Stimulated activated naive CD8-positive, alpha-beta T cell treated with anti-CD3 and anti-CD28 coated beads, Interleukin-15, Interleukin-2, amounts not matched to agents 100 ng/mL and 50 ng/mL, for 24 hours (primary cell): ENCODE measurements at regions not wholly inside any gene's neighbourhood (a gene's known extent, or its start where the extent isn't known, plus 50 kb on each side); places are given as distances from the start of the nearest gene placed in this dataset.

Experiments
- H3K27ac Mint-ChIP-seq: one replicate; pipeline ENCODE4 v1.8.0; 2021; ENCODE audit warnings: mild to moderate bottlenecking, mixed read lengths
- H3K27me3 Mint-ChIP-seq: one replicate; pipeline ENCODE4 v1.8.0; 2021; ENCODE audit warnings: mixed read lengths
- H3K36me3 Mint-ChIP-seq: one replicate; pipeline ENCODE4 v1.8.0; 2021; ENCODE audit warnings: low read depth, mixed read lengths
- H3K4me1 Mint-ChIP-seq: one replicate; pipeline ENCODE4 v1.8.0; 2021; ENCODE audit warnings: low read depth, mixed read lengths
- H3K4me3 Mint-ChIP-seq: one replicate; pipeline ENCODE4 v1.8.0; 2021; ENCODE audit warnings: mild to moderate bottlenecking, mixed read lengths
- H3K9me3 Mint-ChIP-seq: one replicate; pipeline ENCODE4 v1.8.0; 2021; ENCODE audit warnings: mixed read lengths

DNA sequence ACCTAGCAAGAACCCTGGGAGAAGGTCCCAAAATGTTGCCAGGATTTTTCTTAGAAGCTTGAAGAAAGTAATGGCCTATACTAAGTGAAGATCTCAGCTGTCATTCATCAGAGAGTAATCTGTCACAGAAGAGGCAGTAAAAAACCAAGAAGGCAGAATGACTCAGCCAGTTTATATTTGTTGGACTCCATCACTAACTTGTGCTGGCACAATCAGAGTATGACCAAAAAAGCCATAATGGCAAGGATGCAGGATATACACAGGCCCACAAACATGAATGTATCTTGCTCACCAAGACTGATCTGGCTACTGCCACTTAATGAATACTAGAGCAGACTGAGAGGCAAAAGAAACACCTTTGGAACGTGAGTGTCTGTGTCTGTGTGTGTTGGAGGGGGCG is 104.0 kb upstream of the POU5F2 start:
- no peak overlapping the region for H3K27ac Mint-ChIP-seq
- peaks cover 20% of the 10 kb centered on the region for H3K9me3 Mint-ChIP-seq
- no peaks in the 10 kb centered on the region for H3K27me3 Mint-ChIP-seq
- H3K36me3 Mint-ChIP-seq = peaks cover 52% of the 10 kb centered on the region
- H3K4me1 Mint-ChIP-seq = no peaks in the 10 kb centered on the region
- no peak overlapping the region for H3K4me3 Mint-ChIP-seq

DNA sequence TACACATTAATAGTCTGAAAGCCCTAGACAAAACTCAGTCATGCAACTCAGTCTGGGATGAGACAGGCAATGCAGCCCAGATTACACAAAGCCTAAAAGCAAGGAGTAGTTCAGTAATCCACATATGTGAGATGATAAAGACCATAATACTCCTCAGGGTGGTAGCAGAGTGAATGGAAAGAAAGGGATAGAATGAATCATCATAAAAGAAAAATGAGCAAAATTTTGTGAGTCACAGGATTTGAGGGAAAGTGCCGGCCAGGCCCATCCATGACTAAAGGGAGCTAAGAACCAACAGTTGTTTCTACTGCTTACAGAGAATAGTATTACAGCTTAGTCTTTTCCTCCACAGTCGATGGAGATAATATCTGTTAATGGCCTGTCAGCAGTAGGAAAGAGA is 90.0 kb upstream of the POU5F2 start:
- peaks cover 20% of the 10 kb centered on the region for H3K9me3 Mint-ChIP-seq
- H3K4me3 Mint-ChIP-seq = no peak overlapping the region
- no peak overlapping the region for H3K27ac Mint-ChIP-seq
- H3K27me3 Mint-ChIP-seq = no peaks in the 10 kb centered on the region
- peaks cover 38% of the 10 kb centered on the region for H3K36me3 Mint-ChIP-seq
- no peaks in the 10 kb centered on the region for H3K4me1 Mint-ChIP-seq

DNA sequence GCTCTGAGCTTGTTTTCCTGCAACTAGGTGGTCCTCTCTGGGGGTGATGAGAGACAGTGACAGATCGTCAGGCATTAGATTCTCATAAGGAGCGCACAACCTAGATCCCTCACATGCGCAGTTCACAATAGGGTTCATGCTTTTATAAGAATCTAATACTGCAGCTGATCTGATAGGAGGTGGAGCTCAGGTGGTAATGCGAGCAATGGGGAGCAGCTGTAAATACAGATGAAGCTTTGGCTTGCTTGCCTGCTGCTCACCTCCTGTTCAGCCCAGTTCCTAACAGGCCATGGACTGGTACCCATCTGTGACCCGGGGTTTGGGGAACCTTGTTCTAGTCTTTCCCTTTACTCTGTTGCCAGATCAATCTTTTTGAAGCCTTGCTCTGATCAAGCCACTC is 89.5 kb upstream of the POU5F2 start:
- H3K4me1 Mint-ChIP-seq = no peaks in the 10 kb centered on the region
- no peaks in the 10 kb centered on the region for H3K27me3 Mint-ChIP-seq
- peaks cover 38% of the 10 kb centered on the region for H3K36me3 Mint-ChIP-seq
- peaks cover 20% of the 10 kb centered on the region for H3K9me3 Mint-ChIP-seq
- H3K4me3 Mint-ChIP-seq = no peak overlapping the region
- H3K27ac Mint-ChIP-seq = no peak overlapping the region

DNA sequence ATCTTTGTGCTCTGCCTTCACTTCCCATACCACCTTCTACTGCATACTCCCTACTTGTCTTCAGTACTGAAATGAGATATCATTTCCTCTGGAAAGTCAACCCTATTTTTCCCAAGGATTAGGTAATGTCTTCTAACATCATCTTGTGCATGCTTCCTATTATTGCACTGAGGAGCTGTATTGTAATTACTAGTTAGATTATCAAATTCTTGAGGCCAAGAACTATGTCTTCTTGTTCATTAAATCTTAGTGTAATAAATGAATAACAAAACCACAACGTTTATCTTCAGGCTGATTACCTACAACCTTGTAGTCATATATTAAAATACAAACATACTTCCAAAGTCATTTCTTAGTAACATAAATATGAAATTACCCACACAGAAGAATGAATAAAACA is 87.9 kb upstream of the POU5F2 start:
- no peaks in the 10 kb centered on the region for H3K27me3 Mint-ChIP-seq
- no peak overlapping the region for H3K4me3 Mint-ChIP-seq
- peaks cover 48% of the 10 kb centered on the region for H3K36me3 Mint-ChIP-seq
- H3K4me1 Mint-ChIP-seq = no peaks in the 10 kb centered on the region
- no peak overlapping the region for H3K27ac Mint-ChIP-seq
- peaks cover 28% of the 10 kb centered on the region for H3K9me3 Mint-ChIP-seq

DNA sequence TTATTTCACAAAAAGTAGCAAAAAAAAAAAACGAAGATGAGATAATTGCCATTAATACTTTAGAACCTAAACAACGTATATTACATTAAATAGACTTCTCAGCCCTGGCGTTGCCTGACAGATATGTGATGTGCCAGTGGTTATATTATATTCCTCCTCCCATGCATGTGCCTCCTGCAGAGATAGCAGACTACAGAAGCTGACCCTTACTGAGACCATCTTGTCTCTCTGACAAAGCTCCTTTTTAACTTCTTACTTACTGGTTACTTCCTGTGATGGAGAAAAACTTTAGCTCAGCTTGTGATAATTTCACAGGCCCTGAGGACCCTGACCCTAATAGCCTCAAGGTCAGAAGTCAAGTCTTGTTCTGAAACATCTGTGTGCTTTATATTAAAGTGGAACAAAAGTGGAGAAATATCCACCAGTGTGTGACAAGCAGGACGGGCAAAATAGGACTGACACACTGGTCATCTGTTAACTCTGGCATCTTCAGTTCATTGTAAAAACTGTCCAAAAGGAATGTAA is 80.6 kb upstream of the POU5F2 start:
- Mint-ChIP-seq H3K27me3 (no peaks in the 10 kb centered on the region), H3K36me3 (peaks cover 43% of the 10 kb centered on the region), H3K4me1 (no peaks in the 10 kb centered on the region)

DNA sequence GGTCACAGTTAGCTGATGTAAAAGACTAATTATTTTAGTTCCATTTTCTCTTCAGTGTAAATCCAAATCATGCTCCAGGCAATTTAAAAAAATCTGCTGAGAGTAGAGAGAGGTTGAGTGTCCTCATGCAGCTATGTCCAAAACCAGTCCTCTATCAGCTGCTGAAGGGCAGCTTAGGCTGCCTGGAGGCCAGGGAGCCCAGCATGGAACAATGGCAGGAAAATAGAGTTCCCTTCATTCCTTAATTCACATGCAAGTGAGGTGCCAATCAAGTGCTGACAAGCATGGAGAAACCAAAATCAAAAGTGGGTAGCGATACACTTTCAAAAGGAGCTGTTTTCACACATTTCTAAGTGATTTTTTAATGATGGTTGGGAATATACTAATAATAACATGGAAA is 78.3 kb upstream of the POU5F2 start:
- Mint-ChIP-seq H3K4me3 (no peak overlapping the region), H3K36me3 (peaks cover 31% of the 10 kb centered on the region), H3K4me1 (no peaks in the 10 kb centered on the region), H3K27me3 (no peaks in the 10 kb centered on the region), H3K9me3 (peaks cover 4% of the 10 kb centered on the region), H3K27ac (no peak overlapping the region)

More for the DNA sequence above, 80.6 kb upstream of the POU5F2 start:
- Mint-ChIP-seq H3K9me3 (peaks cover 12% of the 10 kb centered on the region), H3K27ac (no peak overlapping the region), H3K4me3 (no peak overlapping the region)

DNA sequence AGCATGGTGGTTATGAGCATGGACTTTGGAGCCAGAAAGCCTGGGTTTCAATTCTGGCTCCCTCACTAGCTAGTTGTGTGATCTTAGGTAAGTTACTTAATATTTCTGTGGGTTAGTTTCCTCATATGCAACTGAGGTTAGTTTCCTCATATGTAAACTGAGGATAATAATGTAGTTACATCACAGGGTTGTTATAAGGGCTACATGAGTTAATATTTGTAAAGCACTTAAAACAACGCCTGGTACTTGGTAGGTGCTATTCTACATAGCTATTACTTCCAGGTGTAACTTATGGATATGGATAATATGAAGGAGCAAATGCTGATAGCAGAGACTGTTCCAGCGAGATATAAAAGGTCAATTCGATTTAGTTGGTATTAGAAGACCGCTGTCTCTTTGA is 69.4 kb upstream of the POU5F2 start:
- Mint-ChIP-seq H3K27me3 (no peaks in the 10 kb centered on the region), H3K4me1 (no peaks in the 10 kb centered on the region), H3K9me3 (no peaks in the 10 kb centered on the region), H3K4me3 (no peak overlapping the region), H3K27ac (no peak overlapping the region), H3K36me3 (no peaks in the 10 kb centered on the region)

DNA sequence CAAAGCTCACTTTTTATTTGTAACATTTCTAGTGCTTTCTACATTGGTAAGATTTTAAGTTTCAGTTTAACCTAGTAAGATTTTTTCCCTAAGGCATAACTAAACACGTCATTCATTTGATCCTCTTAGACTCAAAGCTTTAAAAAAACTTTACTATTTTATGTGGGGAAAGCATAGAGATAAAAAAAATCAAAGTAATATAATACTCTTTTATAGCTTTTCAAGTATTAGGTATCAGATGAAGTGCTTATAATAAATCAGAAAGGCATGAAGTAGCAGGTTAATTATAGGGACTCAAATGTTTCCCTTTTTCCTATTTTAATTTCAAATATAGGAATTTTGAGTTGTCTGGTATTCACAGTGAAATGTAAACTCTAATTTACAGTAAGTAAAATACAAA is 68.0 kb upstream of the POU5F2 start:
- H3K9me3 Mint-ChIP-seq = no peaks in the 10 kb centered on the region
- no peak overlapping the region for H3K27ac Mint-ChIP-seq
- H3K27me3 Mint-ChIP-seq = no peaks in the 10 kb centered on the region
- no peak overlapping the region for H3K4me3 Mint-ChIP-seq
- no peaks in the 10 kb centered on the region for H3K36me3 Mint-ChIP-seq
- H3K4me1 Mint-ChIP-seq = no peaks in the 10 kb centered on the region

DNA sequence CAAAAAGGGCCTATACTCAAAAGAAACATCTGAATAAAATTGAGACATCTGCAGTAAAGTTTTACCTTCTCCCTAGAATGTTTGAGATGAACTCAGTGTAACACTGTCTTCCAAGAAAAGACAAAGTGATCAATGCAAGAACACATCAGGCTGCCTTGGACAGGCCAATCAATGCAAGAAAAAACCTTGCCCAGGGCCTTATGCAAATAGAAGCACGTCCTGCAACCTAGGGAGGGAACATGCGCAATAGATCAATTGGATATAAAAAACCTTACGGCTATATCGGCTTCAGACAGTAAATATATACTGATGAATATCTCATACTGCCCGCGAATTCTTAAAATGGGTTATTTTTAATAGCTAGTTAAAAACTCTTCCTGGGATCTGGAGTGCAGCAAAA is 66.4 kb upstream of the POU5F2 start:
- H3K36me3 Mint-ChIP-seq = no peaks in the 10 kb centered on the region
- no peak overlapping the region for H3K4me3 Mint-ChIP-seq
- no peaks in the 10 kb centered on the region for H3K27me3 Mint-ChIP-seq
- H3K4me1 Mint-ChIP-seq = no peaks in the 10 kb centered on the region
- no peak overlapping the region for H3K27ac Mint-ChIP-seq
- H3K9me3 Mint-ChIP-seq = no peaks in the 10 kb centered on the region

DNA sequence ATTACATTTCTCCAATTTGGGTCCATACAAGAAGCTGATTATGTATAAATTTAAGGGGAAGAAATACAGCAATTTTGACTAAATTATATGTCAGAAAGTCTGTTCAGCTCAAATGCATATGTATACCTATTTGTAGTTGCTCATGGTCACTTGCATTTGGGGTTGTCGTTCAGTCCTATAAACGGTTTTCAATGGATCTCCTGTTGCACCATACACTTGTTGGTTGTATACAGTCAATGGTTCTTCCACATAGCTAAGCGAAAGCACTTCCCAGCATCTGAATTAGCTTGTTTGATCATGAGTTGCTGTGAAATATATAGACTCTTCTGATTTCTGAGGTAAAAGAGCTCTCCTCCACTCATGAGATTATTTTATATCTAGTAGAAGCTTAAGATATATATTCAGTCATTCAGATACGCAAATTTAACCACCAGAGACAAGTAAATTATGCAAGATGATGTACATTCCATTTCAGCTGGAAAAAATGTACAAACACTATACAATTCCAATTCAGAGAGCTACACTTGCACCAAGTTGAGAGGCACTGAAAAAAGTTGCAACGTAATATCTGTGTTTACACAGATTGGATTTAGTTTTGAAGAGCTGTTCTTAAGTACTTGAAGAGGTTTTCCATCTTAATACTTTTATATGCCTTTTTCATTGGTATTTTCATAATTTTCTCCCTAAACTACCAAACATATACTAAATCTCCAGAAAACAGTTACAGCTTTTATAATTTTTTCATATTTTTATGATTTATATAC is 64.4 kb upstream of the POU5F2 start:
- no peak overlapping the region for H3K4me3 Mint-ChIP-seq
- H3K27ac Mint-ChIP-seq = no peak overlapping the region
- no peaks in the 10 kb centered on the region for H3K36me3 Mint-ChIP-seq

DNA sequence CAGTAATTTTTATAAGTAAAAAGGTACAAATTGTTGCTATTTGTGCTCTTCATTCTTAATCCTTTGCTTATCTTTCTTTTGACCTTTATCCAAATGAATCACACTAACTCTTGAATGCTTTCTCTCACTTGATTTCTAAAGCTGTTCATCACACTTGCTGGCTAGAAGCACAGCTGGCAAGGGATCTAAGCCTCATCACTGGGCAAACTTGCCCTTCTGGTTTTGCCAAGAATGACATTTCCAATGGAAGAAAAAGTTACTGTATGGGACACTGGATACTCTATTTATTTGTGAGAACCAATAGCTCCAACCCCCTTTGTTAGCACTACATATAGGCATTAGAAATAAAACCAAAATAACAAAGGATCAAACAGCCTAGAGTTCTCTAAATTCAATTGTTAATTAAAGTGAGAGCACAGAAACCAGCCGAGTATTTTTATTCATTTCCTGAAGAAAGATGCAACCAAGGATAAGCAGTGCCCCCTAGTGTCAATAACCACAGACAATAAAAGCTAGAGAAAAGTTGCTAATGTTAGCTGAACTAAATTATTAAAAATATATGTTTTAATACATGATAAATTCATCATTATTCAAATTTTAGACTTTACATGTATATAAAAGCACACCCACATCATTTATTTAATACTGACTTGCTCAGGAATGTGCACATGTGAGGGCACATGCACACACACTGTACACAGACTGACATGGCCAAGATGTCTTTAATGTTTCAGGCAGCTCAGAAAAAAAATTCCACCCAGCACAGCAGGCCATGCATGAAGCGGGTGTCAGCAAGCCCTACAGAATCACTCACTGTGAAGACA is 59.8 kb upstream of the POU5F2 start:
- H3K4me3 Mint-ChIP-seq = no peak overlapping the region
- no peaks in the 10 kb centered on the region for H3K27me3 Mint-ChIP-seq
- peaks cover 4% of the 10 kb centered on the region for H3K36me3 Mint-ChIP-seq
- H3K27ac Mint-ChIP-seq = no peak overlapping the region
- peaks cover 4% of the 10 kb centered on the region for H3K4me1 Mint-ChIP-seq
- H3K9me3 Mint-ChIP-seq = no peaks in the 10 kb centered on the region

More for the DNA sequence above, 64.4 kb upstream of the POU5F2 start:
- no peaks in the 10 kb centered on the region for H3K9me3 Mint-ChIP-seq
- H3K4me1 Mint-ChIP-seq = peaks cover 4% of the 10 kb centered on the region
- no peaks in the 10 kb centered on the region for H3K27me3 Mint-ChIP-seq

DNA sequence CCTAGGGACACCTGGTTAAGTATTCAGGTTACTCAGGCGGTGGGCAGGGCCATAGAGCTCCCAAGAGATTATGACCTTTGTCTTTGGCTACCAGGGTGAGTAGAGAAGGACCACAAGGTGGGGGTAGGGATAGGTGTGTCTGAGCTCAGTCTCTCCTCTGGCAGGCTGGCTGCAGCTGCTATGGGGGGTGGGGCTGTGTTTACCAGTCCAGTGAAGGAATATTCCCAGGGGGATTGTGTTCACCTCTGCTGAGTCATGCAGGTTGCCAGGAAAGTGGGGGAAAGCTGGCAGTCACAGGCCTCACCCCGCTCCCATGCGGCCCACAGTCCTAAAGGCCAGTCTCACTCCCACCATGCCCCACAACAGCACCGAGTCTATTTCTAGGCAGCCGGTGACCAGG is 53.6 kb upstream of the POU5F2 start:
- Mint-ChIP-seq H3K4me1 (no peaks in the 10 kb centered on the region), H3K9me3 (no peaks in the 10 kb centered on the region), H3K36me3 (peaks cover 23% of the 10 kb centered on the region), H3K4me3 (no peak overlapping the region), H3K27me3 (no peaks in the 10 kb centered on the region), H3K27ac (no peak overlapping the region)

DNA sequence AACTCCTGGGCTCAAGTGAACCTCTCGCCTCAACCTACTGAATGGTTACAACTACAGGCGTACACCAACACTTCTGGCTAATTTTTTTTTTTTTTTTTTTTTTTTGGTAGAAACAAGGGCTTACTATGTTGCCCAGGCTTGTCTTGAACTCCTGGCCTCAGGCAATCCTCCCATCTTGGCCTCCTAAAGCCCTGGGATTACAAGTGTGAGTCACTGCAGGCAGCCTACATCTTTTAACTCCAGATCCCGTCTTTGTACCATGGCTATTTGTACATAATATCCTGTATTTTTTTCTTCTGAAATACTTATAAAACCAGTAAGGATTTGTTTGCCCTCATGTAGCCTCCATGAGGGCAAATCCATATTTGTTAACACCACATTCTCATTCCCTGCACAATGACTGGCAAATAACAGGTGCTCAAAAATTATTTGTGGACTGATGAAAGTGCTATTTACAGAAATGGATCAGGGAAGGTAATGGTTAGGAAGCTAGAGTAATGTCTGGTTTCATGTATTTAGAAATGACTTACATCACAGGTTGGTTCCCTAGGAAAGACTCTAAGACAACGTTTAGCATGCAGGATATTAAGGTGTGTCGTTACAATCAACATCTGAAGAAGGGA is 51.9 kb upstream of the POU5F2 start:
- Mint-ChIP-seq H3K36me3 (peaks cover 23% of the 10 kb centered on the region), H3K4me3 (no peak overlapping the region), H3K9me3 (no peaks in the 10 kb centered on the region), H3K27me3 (no peaks in the 10 kb centered on the region), H3K4me1 (no peaks in the 10 kb centered on the region), H3K27ac (no peak overlapping the region)

DNA sequence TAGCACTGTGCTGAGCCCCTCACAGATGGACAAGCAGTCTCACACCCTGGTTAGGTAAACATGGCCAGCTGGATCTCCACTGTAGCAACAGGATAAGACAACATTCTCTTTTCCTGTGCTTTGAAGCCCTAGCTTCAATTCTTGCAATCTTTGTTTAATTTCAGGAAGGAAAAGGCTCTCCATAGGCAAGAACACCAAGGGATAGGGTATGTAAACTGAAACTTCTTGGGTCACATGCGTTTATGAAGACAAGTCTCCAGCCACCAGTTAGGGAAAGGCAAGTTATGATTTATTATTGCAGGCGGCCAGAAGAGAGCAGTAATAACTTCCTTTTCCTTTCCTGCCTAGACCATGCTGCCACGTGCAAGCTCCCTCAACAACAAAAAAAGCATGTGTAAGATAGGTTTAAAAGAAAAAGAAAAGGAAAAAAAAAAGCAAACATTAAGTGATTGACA is 50.1 kb upstream of the POU5F2 start:
- Mint-ChIP-seq H3K4me3 (no peak overlapping the region), H3K4me1 (no peaks in the 10 kb centered on the region), H3K27me3 (no peaks in the 10 kb centered on the region), H3K27ac (no peak overlapping the region), H3K9me3 (no peaks in the 10 kb centered on the region), H3K36me3 (peaks cover 19% of the 10 kb centered on the region)
